K562 (cell line): ENCODE measurements at regions not wholly inside any gene's neighbourhood (a gene's known extent, or its start where the extent isn't known, plus 50 kb on each side); places are given as distances from the start of the nearest gene placed in this dataset.

Experiments
- ATAC-seq: fragments of 200-7000 bp; cut with Tn5 transposase; 3 replicates; pipeline ENCODE4 v1.9.1; 2020; ENCODE audit warnings: moderate library complexity
- BruUV-seq: library from RNA; stranded (reverse); fragments of 400-500 nt; replicated peaks from 2 replicates; lab custom pipeline; 2021; lab: Mats Ljungman, UMichigan
- CTCF ChIA-PET: fragments of 300-600 bp; formaldehyde crosslinking; extraction: SDS; loops from one replicate; lab custom pipeline; 2021; ENCODE audit warnings: low intra/inter-chr PET ratio; lab: Yijun Ruan, JAX
- POLR2A ChIA-PET: fragments of 300-600, 350-650 bp; sonication (Branson Sonifier 250); formaldehyde crosslinking; extraction: SDS; loops from one replicate; lab custom pipeline; 2021; ENCODE audit warnings: antibody characterized with exemption, inconsistent platforms; lab: Yijun Ruan, JAX
- DNase-seq, 4 experiments: peaks; one replicate each; pipeline versions ENCODE4 v3.0.0 to v3.0.0-alpha.2; 2011 to 2018; ENCODE audit warnings: low spot score in 3 of 4, mixed read lengths in 3 of 4; ENCODE audit errors: extremely low read depth in 1 of 4
- FAIRE-seq: peaks from 2 replicates; lab custom pipeline; 2011; peaks lifted over from hg19 to GRCh38; lab: Jason Lieb, UNC
- H2AFZ ChIP-seq: 2 replicates; pipeline ENCODE4 v1.6.0; 2011; ENCODE audit warnings: low read depth, low read length, control low read depth, inconsistent platforms
- H3K27ac ChIP-seq: fragments of 200-600 bp; 3 replicates; pipeline ENCODE4 v1.8.0; 2011; ENCODE audit warnings: low read depth, mild to moderate bottlenecking, control low read depth, inconsistent platforms, low read length, moderate library complexity, mixed read lengths; ENCODE audit errors: extremely low read depth
- H3K27me3 ChIP-seq, 2 experiments: fragments of 300-600 bp in 1 of 2; 2 replicates in 1 of 2; 3 replicates in 1 of 2; pipeline versions ENCODE4 v1.6.0 to v1.8.0; 2011; ENCODE audit warnings: inconsistent platforms in 2 of 2, low read length in 2 of 2, mild to moderate bottlenecking in 1 of 2, mixed read lengths in 1 of 2, moderate library complexity in 1 of 2; ENCODE audit not compliant: control insufficient read depth in 2 of 2, insufficient read depth in 2 of 2
- H3K36me3 ChIP-seq: fragments of 300-600 bp; 3 replicates; pipeline ENCODE4 v1.8.0; 2011; ENCODE audit warnings: mild to moderate bottlenecking, low read length, inconsistent platforms; ENCODE audit not compliant: control insufficient read depth, insufficient read depth
- H3K4me1 ChIP-seq, 2 experiments: fragments of 200-600 bp in 1 of 2; replicated peaks in 1 of 2; 2 replicates in 1 of 2; 3 replicates in 1 of 2; pipeline versions ENCODE4 v1.5.1 to v1.8.0; 2011; ENCODE audit warnings: inconsistent platforms in 2 of 2, low read length in 2 of 2, mild to moderate bottlenecking in 1 of 2, mixed read lengths in 1 of 2, moderate library complexity in 1 of 2; ENCODE audit not compliant: control insufficient read depth in 2 of 2, insufficient read depth in 2 of 2
- H3K4me2 ChIP-seq: 2 replicates; pipeline ENCODE4 v1.6.1; 2011; ENCODE audit warnings: low read length, control low read depth, inconsistent platforms, mixed read lengths; ENCODE audit not compliant: insufficient read depth
- H3K4me3 ChIP-seq: fragments of 200-600 bp; sonication (generic), shearing (Covaris generic); 2 replicates; pipeline ENCODE4 v1.5.1; 2016; ENCODE audit warnings: control low read depth, inconsistent platforms
- H3K79me2 ChIP-seq: fragments of 200-600 bp; 3 replicates; pipeline ENCODE4 v1.8.0; 2011; ENCODE audit warnings: low read length, inconsistent platforms; ENCODE audit not compliant: control insufficient read depth, insufficient read depth
- H3K9ac ChIP-seq, 2 experiments: 2 replicates each; pipeline versions ENCODE4 v1.6.0 to v1.6.1; 2011; ENCODE audit warnings: low read depth in 2 of 2, low read length in 2 of 2, control low read depth in 1 of 2, inconsistent platforms in 1 of 2, mild to moderate bottlenecking in 1 of 2, mixed read lengths in 1 of 2; ENCODE audit not compliant: insufficient read depth in 1 of 2
- H3K9me1 ChIP-seq: one replicate; pipeline ENCODE4 v1.6.0; 2011; ENCODE audit warnings: inconsistent platforms, mild to moderate bottlenecking, low read length, moderate library complexity; ENCODE audit not compliant: control insufficient read depth, insufficient read depth
- H3K9me3 ChIP-seq: replicated peaks from 2 replicates; pipeline ENCODE4 v1.5.1; 2011; ENCODE audit warnings: low read depth, low read length, inconsistent platforms; ENCODE audit not compliant: control insufficient read depth, insufficient read depth
- H4K20me1 ChIP-seq: replicated peaks from 2 replicates; pipeline ENCODE4 v1.6.1; 2011; ENCODE audit warnings: low read length, inconsistent platforms, mixed read lengths; ENCODE audit not compliant: control insufficient read depth, insufficient read depth
- ADNP ChIP-seq: fragments of 200-800 bp; sonication (Bioruptor generic); IDR thresholded peaks from 2 replicates; pipeline ENCODE4 v1.6.1; 2016; ENCODE audit warnings: missing genetic modification characterization, missing compliant biosample characterization
- ATF7 ChIP-seq: fragments of 450-650 bp; IDR thresholded peaks from 2 replicates; pipeline ENCODE4 v1.7.1; 2014; ENCODE audit warnings: mild to moderate bottlenecking, moderate library complexity
- DMBX1 ChIP-seq: fragments of 250-450 bp; sonication (Bioruptor Pico); IDR thresholded peaks from 2 replicates; pipeline ENCODE4 v1.8.0; 2022; ENCODE audit warnings: inconsistent platforms, mild to moderate bottlenecking, moderate library complexity, borderline replicate concordance
- EWSR1 ChIP-seq: fragments of 450-650 bp; IDR thresholded peaks from 2 replicates; pipeline ENCODE4 v1.6.1; 2018; ENCODE audit warnings: borderline replicate concordance, mild to moderate bottlenecking, low read depth, moderate library complexity; ENCODE audit not compliant: partially characterized antibody
- FOXK1 ChIP-seq: sonication (generic); formaldehyde crosslinking; IDR thresholded peaks from 2 replicates; pipeline ENCODE4 v1.8.0; 2022; ENCODE audit warnings: missing genetic modification reagents, mild to moderate bottlenecking, borderline replicate concordance
- HMG20A ChIP-seq: fragments of 450-650 bp; formaldehyde crosslinking; conservative IDR thresholded peaks from 2 replicates; pipeline ENCODE4 v1.4.0; 2020; ENCODE audit warnings: mild to moderate bottlenecking, mixed read lengths
- MIER1 ChIP-seq: fragments of 450-650 bp; IDR thresholded peaks from 2 replicates; pipeline ENCODE4 v1.6.1; 2016; ENCODE audit warnings: antibody characterized with exemption, mild to moderate bottlenecking, low read depth
- NCOA1 ChIP-seq: fragments of 450-650 bp; IDR thresholded peaks from 2 replicates; pipeline ENCODE4 v1.6.1; 2016; ENCODE audit warnings: low read depth
- PTBP1 ChIP-seq: fragments of 200-400 bp; formaldehyde crosslinking; IDR thresholded peaks from 2 replicates; pipeline ENCODE4 v1.6.1; 2017; ENCODE audit warnings: low read depth, low read length
- TOE1 ChIP-seq, 2 experiments: fragments of 450-650 bp in 1 of 2; sonication (generic) in 1 of 2; formaldehyde crosslinking in 1 of 2; IDR thresholded peaks; 2 replicates each; pipeline versions ENCODE4 v1.7.1 to v1.8.0; 2016 to 2022; ENCODE audit warnings: borderline replicate concordance in 2 of 2, mild to moderate bottlenecking in 2 of 2, antibody characterized with exemption in 1 of 2, inconsistent platforms in 1 of 2, low read depth in 1 of 2, missing genetic modification reagents in 1 of 2, moderate library complexity in 1 of 2
- ZNF174 ChIP-seq: fragments of 250-450 bp; sonication (Bioruptor Pico); IDR thresholded peaks from 2 replicates; pipeline ENCODE4 v1.4.0; 2020; ENCODE audit warnings: mild to moderate bottlenecking
- ZNF224 ChIP-seq: sonication (generic); formaldehyde crosslinking; IDR thresholded peaks from 2 replicates; pipeline ENCODE4 v1.8.0; 2022; ENCODE audit warnings: mild to moderate bottlenecking, missing genetic modification reagents
- ZNF668 ChIP-seq: fragments of 250-450 bp; sonication (Bioruptor Pico); IDR thresholded peaks from 2 replicates; pipeline ENCODE4 v1.8.0; 2022; ENCODE audit warnings: mild to moderate bottlenecking, inconsistent platforms
- ZNF77 ChIP-seq: fragments of 250-450 bp; sonication (Bioruptor Pico); IDR thresholded peaks from 2 replicates; pipeline ENCODE4 v1.5.0; 2020
- WGBS: fragments of 100-300 bp; shearing (Covaris generic); methylation state at CpG from one replicate; pipeline ENCODE4 v1.1.6; 2016; ENCODE audit warnings: low coverage, mixed read lengths; ENCODE audit not compliant: insufficient coverage; ENCODE audit errors: missing lambda C conversion rate; 5-methylcytosine and 5-hydroxymethylcytosine counted together
- in situ Hi-C: fragments of 300-500 bp; cut with MboI; formaldehyde crosslinking; loops from 4 replicates; pipeline ENCODE4 v1.15.0; 2018; ENCODE audit warnings: inconsistent platforms, mixed read lengths
- intact Hi-C: fragments of 100-400 bp; cut with micrococcal nuclease; formaldehyde crosslinking; loops from 2 replicates; pipeline ENCODE4 v1.14.2; 2022
- TF ChIP-seq, protein P1 (sequence below): fragments of 450-650 bp; IDR thresholded peaks from 2 replicates; pipeline ENCODE4 v1.6.1; 2014; ENCODE audit warnings: low read depth, mild to moderate bottlenecking, moderate library complexity, borderline replicate concordance
- TF ChIP-seq, protein P2 (sequence below), 2 experiments: IDR thresholded peaks; 2 replicates each; pipeline ENCODE4 v1.6.1; 2011; ENCODE audit warnings: borderline replicate concordance in 1 of 2, control low read depth in 1 of 2, low read depth in 1 of 2, low read length in 1 of 2, mild to moderate bottlenecking in 1 of 2, mixed read lengths in 1 of 2, moderate library complexity in 1 of 2; ENCODE audit not compliant: insufficient read depth in 1 of 2, insufficient read length in 1 of 2, poor library complexity in 1 of 2, severe bottlenecking in 1 of 2; ENCODE audit errors: extremely low read depth in 1 of 2
- TF ChIP-seq, protein P3 (sequence below): fragments of 450-650 bp; IDR thresholded peaks from 2 replicates; pipeline ENCODE4 v1.6.1; 2016

DNA sequence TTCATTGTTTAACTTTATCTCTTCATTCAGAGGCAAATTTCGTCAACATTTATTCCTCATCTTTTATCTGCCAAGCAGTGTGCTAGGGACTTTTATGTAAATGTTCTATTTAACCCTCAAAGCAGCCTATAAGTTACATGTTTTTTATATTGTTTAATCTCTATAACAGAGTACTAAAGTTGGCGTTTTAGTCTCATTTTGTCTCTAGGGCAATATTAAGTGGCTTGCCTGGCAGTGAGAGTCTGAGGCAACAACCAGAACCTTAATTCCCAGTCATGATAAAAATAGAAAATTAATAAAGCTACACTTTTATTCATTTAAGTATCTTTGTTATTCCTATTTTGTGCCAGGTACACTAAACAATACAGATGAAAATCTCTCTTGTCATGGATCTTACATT lies 994.3 kb upstream of the ADGRL2 start:
- TF ChIP-seq TOE1 (IDR thresholded peaks at IDR 0.05; ENCODE audit: borderline replicate concordance) (no peak), TOE1 (CRISPR knock-in tag; IDR thresholded peaks at IDR 0.05; ENCODE audit: borderline replicate concordance, low read depth) (no peak), ZNF668 (CRISPR knock-in tag) (no peak), ZNF174 (CRISPR knock-in tag) (no peak), ATF7 (no peak), PTBP1 (no peak), EWSR1 (no peak), FOXK1 (no peak), MIER1 (no peak), DMBX1 (CRISPR knock-in tag) (no peak), HMG20A (CRISPR knock-in tag) (no peak), ZNF224 (CRISPR knock-in tag) (no peak), ADNP (tag) (no peak), ZNF77 (CRISPR knock-in tag) (no peak), NCOA1 (no peak)
- TF ChIP-seq, protein P1, sequence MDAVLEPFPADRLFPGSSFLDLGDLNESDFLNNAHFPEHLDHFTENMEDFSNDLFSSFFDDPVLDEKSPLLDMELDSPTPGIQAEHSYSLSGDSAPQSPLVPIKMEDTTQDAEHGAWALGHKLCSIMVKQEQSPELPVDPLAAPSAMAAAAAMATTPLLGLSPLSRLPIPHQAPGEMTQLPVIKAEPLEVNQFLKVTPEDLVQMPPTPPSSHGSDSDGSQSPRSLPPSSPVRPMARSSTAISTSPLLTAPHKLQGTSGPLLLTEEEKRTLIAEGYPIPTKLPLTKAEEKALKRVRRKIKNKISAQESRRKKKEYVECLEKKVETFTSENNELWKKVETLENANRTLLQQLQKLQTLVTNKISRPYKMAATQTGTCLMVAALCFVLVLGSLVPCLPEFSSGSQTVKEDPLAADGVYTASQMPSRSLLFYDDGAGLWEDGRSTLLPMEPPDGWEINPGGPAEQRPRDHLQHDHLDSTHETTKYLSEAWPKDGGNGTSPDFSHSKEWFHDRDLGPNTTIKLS: no peak
- TF ChIP-seq, protein P2, sequence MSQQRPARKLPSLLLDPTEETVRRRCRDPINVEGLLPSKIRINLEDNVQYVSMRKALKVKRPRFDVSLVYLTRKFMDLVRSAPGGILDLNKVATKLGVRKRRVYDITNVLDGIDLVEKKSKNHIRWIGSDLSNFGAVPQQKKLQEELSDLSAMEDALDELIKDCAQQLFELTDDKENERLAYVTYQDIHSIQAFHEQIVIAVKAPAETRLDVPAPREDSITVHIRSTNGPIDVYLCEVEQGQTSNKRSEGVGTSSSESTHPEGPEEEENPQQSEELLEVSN (IDR thresholded peaks at IDR 0.05; ENCODE audit: borderline replicate concordance in 1 of 2, extremely low read depth in 1 of 2, insufficient read depth in 1 of 2, insufficient read length in 1 of 2, low read depth in 1 of 2, low read length in 1 of 2, poor library complexity in 1 of 2, severe bottlenecking in 1 of 2): no peak
- TF ChIP-seq, protein P3, sequence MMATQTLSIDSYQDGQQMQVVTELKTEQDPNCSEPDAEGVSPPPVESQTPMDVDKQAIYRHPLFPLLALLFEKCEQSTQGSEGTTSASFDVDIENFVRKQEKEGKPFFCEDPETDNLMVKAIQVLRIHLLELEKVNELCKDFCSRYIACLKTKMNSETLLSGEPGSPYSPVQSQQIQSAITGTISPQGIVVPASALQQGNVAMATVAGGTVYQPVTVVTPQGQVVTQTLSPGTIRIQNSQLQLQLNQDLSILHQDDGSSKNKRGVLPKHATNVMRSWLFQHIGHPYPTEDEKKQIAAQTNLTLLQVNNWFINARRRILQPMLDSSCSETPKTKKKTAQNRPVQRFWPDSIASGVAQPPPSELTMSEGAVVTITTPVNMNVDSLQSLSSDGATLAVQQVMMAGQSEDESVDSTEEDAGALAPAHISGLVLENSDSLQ: no peak
- ChIA-PET CTCF (no interaction called here), POLR2A (no interaction called here)
- DNase-seq: no peak
- in situ Hi-C loops: no loop called here
- H4K20me1 ChIP-seq: no peaks in the 10 kb centered on the region
- no peak for ATAC-seq
- H3K4me3 ChIP-seq: no peak overlapping the region
- no peak overlapping the region for H3K27ac ChIP-seq
- H3K9me1 ChIP-seq: no peaks in the 10 kb centered on the region
- no peaks in the 10 kb centered on the region; the same call in 1 of the 2 replicates for H3K9me3 ChIP-seq
- intact Hi-C loops: no loop called here
- H2AFZ ChIP-seq: no peak overlapping the region
- H3K4me2 ChIP-seq: no peak overlapping the region
- no TSS peak for BruUV-seq
- WGBS: 0% methylated on average over 2 of the region's 2 CpGs
- no peak overlapping the region for H3K9ac ChIP-seq
- H3K79me2 ChIP-seq: no peaks in the 10 kb centered on the region
- no peaks in the 10 kb centered on the region for H3K27me3 ChIP-seq
- H3K36me3 ChIP-seq: no peaks in the 10 kb centered on the region
- H3K4me1 ChIP-seq: no peaks in the 10 kb centered on the region
- no peak for FAIRE-seq
